Fibroblast of the aortic adventitia (primary cell): ENCODE measurements at regions not wholly inside any gene's neighbourhood (a gene's known extent, or its start where the extent isn't known, plus 50 kb on each side); places are given as distances from the start of the nearest gene placed in this dataset.

Experiments
- DNase-seq: peaks from one replicate; pipeline ENCODE4 v3.0.0-alpha.2; 2010; ENCODE audit warnings: low read depth
- H3K4me3 ChIP-seq: 2 replicates; pipeline ENCODE4 v1.5.1; 2011; ENCODE audit warnings: low read depth, mild to moderate bottlenecking, control low read depth, low read length, moderate library complexity
- CTCF ChIP-seq: IDR thresholded peaks from 2 replicates; pipeline ENCODE4 v1.5.1; 2011; ENCODE audit warnings: mild to moderate bottlenecking, low read length, control low read depth, inconsistent platforms; ENCODE audit not compliant: insufficient read depth

- no peak overlapping the region for H3K4me3 ChIP-seq
- no peak for DNase-seq
- no peak for TF ChIP-seq CTCF
Observed at GRCh38 chr12:5344131-5344530, 87.8 kb upstream of the NTF3 start.

GRCh38 chr12:5345534-5345933, 86.4 kb upstream of the NTF3 start:
- no peak for TF ChIP-seq CTCF
- DNase-seq: no peak
- no peak overlapping the region for H3K4me3 ChIP-seq

- no peak overlapping the region for H3K4me3 ChIP-seq
- DNase-seq: no peak
- TF ChIP-seq CTCF: no peak
Observed at GRCh38 chr12:5348057-5348456, 83.9 kb upstream of the NTF3 start.

GRCh38 chr12:5348491-5348890, 83.4 kb upstream of the NTF3 start:
- no peak for DNase-seq
- no peak overlapping the region for H3K4me3 ChIP-seq
- TF ChIP-seq CTCF: no peak

- TF ChIP-seq CTCF: no peak
- no peak for DNase-seq
Observed at GRCh38 chr12:5364036-5364770, 67.7 kb upstream of the NTF3 start.

GRCh38 chr12:5369298-5369697, 62.6 kb upstream of the NTF3 start:
- no peak overlapping the region for H3K4me3 ChIP-seq
- TF ChIP-seq CTCF: no peak
- no peak for DNase-seq

More at GRCh38 chr12:5364036-5364770, 67.7 kb upstream of the NTF3 start:
- H3K4me3 ChIP-seq: no peak overlapping the region

GRCh38 chr12:5371631-5372030, 60.3 kb upstream of the NTF3 start:
- DNase-seq: no peak
- TF ChIP-seq CTCF: no peak
- H3K4me3 ChIP-seq: no peak overlapping the region
